ENCODE measurements at regions not wholly inside any gene's neighbourhood (a gene's known extent, or its start where the extent isn't known, plus 50 kb on each side); places are given as distances from the start of the nearest gene placed in this dataset.

- Histone ChIP-seq H3K4me1 (ENCODE audit: control insufficient read depth in 1 of 2, low read depth in 2 of 2) (no peaks in the 10 kb centered on the region), H3K36me3 (no peaks in the 10 kb centered on the region), H3K27ac (no peak overlapping the region), H3K4me3 (no peak overlapping the region), H3K9me3 (no peaks in the 10 kb centered on the region), H3K27me3 (replicated peaks; ENCODE audit: insufficient read depth) (no peaks in the 10 kb centered on the region)
- ATAC-seq (ENCODE audit: insufficient number of reproducible peaks, low FRiP score, low read depth) (no peak), DNase-seq (ENCODE audit: low spot score) (no peak)
- TF ChIP-seq CTCF (IDR thresholded peaks at IDR 0.05): no peak
Observed at GRCh38 chr11:92685049-92685448, 284.4 kb upstream of the MTNR1B start.

DNA sequence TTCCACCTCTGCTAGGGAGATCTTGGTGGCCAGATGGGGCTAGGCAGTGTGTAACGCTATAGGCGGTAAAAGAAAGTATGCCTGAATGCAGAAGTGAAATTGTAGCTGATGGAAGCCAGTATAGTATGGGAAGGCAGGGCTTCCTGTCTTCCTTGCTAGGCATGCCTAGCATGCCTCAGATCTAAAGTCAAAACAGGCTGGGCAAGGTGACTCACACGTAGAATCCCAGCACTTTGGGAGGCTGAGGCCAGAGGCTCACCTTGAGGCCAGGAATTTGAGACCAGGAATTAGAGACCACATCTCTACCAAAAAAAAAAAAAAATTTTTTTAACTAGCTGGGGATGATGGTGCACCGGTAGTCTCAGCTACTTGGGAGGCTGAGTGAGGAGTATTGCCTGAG is 281.7 kb upstream of the MTNR1B start:
- Histone ChIP-seq H3K4me3 (no peak overlapping the region), H3K36me3 (no peaks in the 10 kb centered on the region), H3K27me3 (replicated peaks; ENCODE audit: insufficient read depth) (no peaks in the 10 kb centered on the region), H3K9me3 (no peaks in the 10 kb centered on the region), H3K27ac (no peak overlapping the region), H3K4me1 (ENCODE audit: control insufficient read depth in 1 of 2, low read depth in 2 of 2) (no peaks in the 10 kb centered on the region)
- ATAC-seq (ENCODE audit: insufficient number of reproducible peaks, low FRiP score, low read depth) (no peak), DNase-seq (ENCODE audit: low spot score) (no peak)
- no peak for TF ChIP-seq CTCF (IDR thresholded peaks at IDR 0.05)

DNA sequence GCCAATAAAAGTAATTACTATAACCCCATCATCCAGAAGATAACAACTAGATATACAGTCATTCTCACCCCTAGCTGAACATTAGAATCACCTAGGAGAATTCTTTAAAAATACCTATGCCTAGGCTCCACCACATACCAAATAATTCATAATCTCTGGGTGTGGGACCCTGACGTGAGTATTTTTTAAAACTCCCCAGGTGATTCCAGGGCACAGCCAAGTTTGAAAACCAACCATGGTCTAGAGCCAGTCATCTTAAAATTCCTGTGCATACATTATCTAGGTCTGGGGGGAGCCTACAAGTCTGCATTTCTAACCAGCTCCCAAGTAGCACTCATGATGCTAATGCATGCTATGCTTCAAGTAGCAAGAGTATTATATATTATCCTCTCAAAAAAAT is 281.0 kb upstream of the MTNR1B start:
- Histone ChIP-seq H3K4me1 (ENCODE audit: control insufficient read depth in 1 of 2, low read depth in 2 of 2) (no peaks in the 10 kb centered on the region), H3K4me3 (no peak overlapping the region), H3K27ac (no peak overlapping the region), H3K9me3 (no peaks in the 10 kb centered on the region), H3K36me3 (no peaks in the 10 kb centered on the region), H3K27me3 (replicated peaks; ENCODE audit: insufficient read depth) (no peaks in the 10 kb centered on the region)
- ATAC-seq (ENCODE audit: insufficient number of reproducible peaks, low FRiP score, low read depth) (no peak), DNase-seq (ENCODE audit: low spot score) (no peak)
- TF ChIP-seq CTCF (IDR thresholded peaks at IDR 0.05): no peak

DNA sequence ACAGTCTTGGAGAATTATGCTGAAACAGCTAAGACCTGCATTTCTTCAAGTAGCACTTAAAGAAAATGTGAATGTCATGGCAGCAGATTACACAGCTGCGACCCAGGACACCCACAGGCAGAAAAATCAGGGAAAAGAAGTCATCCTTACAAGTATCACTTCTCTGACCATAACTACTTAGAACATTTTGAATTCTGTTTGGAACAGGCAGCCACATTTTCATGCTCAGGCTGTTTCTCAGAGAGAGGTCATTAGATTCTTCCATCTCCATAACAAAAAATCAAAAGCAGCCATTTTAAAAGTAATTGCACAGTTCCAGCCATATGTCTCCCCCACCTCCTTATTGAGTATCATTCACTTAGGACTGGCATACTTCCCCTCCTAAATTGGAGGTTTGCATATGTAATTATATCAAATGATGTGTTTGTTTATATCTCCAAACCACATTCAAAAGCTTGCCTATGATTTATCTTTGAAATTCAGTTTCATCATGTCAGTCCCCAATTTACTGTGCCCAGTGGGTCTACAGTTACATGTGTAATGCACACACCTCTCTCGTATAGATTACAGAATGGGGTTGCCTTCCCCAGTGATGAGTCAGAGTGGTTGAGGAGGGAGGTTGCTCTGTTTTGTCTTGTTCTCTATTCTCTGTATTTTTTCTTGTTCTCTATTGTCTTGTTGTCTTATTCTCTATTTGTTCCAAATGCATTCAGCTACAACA is 276.5 kb upstream of the MTNR1B start:
- Histone ChIP-seq H3K27me3 (replicated peaks; ENCODE audit: insufficient read depth) (no peaks in the 10 kb centered on the region), H3K4me1 (ENCODE audit: control insufficient read depth in 1 of 2, low read depth in 2 of 2) (no peaks in the 10 kb centered on the region), H3K9me3 (no peaks in the 10 kb centered on the region), H3K36me3 (no peaks in the 10 kb centered on the region), H3K4me3 (no peak overlapping the region), H3K27ac (no peak overlapping the region)
- no peak for DNase-seq (ENCODE audit: low spot score)
- no peak for ATAC-seq (ENCODE audit: insufficient number of reproducible peaks, low FRiP score, low read depth)
- no peak for TF ChIP-seq CTCF (IDR thresholded peaks at IDR 0.05)

GRCh38 chr11:92696076-92696475 is 273.4 kb upstream of the MTNR1B start:
- TF ChIP-seq CTCF (IDR thresholded peaks at IDR 0.05): no peak
- H3K4me3 ChIP-seq: no peak overlapping the region
- H3K4me1 ChIP-seq (ENCODE audit: control insufficient read depth in 1 of 2, low read depth in 2 of 2): no peaks in the 10 kb centered on the region
- no peak overlapping the region for H3K27ac ChIP-seq
- ATAC-seq (ENCODE audit: insufficient number of reproducible peaks, low FRiP score, low read depth) (no peak), DNase-seq (ENCODE audit: low spot score) (no peak)
- H3K36me3 ChIP-seq: no peaks in the 10 kb centered on the region
- no peaks in the 10 kb centered on the region for H3K27me3 ChIP-seq (replicated peaks; ENCODE audit: insufficient read depth)
- H3K9me3 ChIP-seq: no peaks in the 10 kb centered on the region

Data from thoracic aorta (tissue), 2 donors.